Natural killer cell (primary cell): ENCODE measurements at regions not wholly inside any gene's neighbourhood (a gene's known extent, or its start where the extent isn't known, plus 50 kb on each side); places are given as distances from the start of the nearest gene placed in this dataset.

Experiments
- ATAC-seq, 3 donors: fragments of 150-1000 bp in 2 of 3; fragments of 200-7000 bp in 1 of 3; cut with Tn5 transposase; 1 replicate in 1 of 3; 2 replicates in 2 of 3; pipeline ENCODE4 v1.10.0; 2021; ENCODE audit warnings: mild to moderate bottlenecking in 2 of 3, moderate library complexity in 2 of 3
- DNase-seq, 2 donors: peaks; one replicate each; pipeline versions ENCODE4 v3.0.0 to v3.0.0-alpha.2; 2013 to 2021; ENCODE audit warnings: mixed read lengths in 1 of 2
- H3K27ac ChIP-seq: one replicate; pipeline ENCODE4 v1.5.1; 2013; ENCODE audit warnings: mild to moderate bottlenecking, low read length
- H3K27me3 ChIP-seq: one replicate; pipeline ENCODE4 v1.6.1; 2013; ENCODE audit warnings: low read length; ENCODE audit not compliant: control insufficient read depth, insufficient read depth
- H3K36me3 ChIP-seq: one replicate; pipeline ENCODE4 v1.6.1; 2013; ENCODE audit warnings: low read length; ENCODE audit not compliant: control insufficient read depth, insufficient read depth
- H3K4me1 ChIP-seq: one replicate; pipeline ENCODE4 v1.6.1; 2013; ENCODE audit warnings: low read length; ENCODE audit not compliant: control insufficient read depth, insufficient read depth
- H3K4me3 ChIP-seq: one replicate; pipeline ENCODE4 v1.5.1; 2013; ENCODE audit warnings: low read length
- H3K9me3 ChIP-seq: one replicate; pipeline ENCODE4 v1.6.1; 2013; ENCODE audit warnings: low read length; ENCODE audit not compliant: control insufficient read depth, insufficient read depth
- H3K27ac Mint-ChIP-seq, 2 donors: one replicate each; pipeline ENCODE4 v1.8.0; 2022; ENCODE audit warnings: mild to moderate bottlenecking in 2 of 2, mixed read lengths in 2 of 2, moderate library complexity in 1 of 2
- H3K27me3 Mint-ChIP-seq, 2 donors: one replicate each; pipeline ENCODE4 v1.8.0; 2022; ENCODE audit warnings: low read depth in 2 of 2, mixed read lengths in 2 of 2
- H3K36me3 Mint-ChIP-seq: one replicate; pipeline ENCODE4 v1.8.0; 2022; ENCODE audit warnings: mixed read lengths
- H3K4me1 Mint-ChIP-seq, 2 donors: one replicate each; pipeline ENCODE4 v1.8.0; 2022; ENCODE audit warnings: mixed read lengths in 2 of 2
- H3K4me3 Mint-ChIP-seq: one replicate; pipeline ENCODE4 v1.8.0; 2022; ENCODE audit warnings: mild to moderate bottlenecking, moderate library complexity, mixed read lengths
- H3K9me3 Mint-ChIP-seq, 2 donors: one replicate each; pipeline ENCODE4 v1.8.0; 2022; ENCODE audit warnings: mixed read lengths in 2 of 2
- CTCF ChIP-seq: fragments of 200-600 bp; IDR thresholded peaks from one replicate; pipeline ENCODE4 v1.8.0; 2022; ENCODE audit warnings: antibody characterized with exemption
- WGBS: methylation state at CpG from one replicate; pipeline ENCODE4 v1.1.7; 2013; ENCODE audit warnings: missing lambda C conversion rate; ENCODE audit not compliant: insufficient coverage; 5-methylcytosine and 5-hydroxymethylcytosine counted together
- intact Hi-C: fragments of 100-400 bp; cut with micrococcal nuclease; formaldehyde crosslinking; loops from one replicate; pipeline ENCODE4 v1.14.2; 2022

GRCh38 chr5:18213666-18214065 lies 579.4 kb downstream of the TAF11L14 start:
- intact Hi-C loops = no loop called here
- ATAC-seq (no peak), DNase-seq (no peak)

GRCh38 chr5:18216016-18216415 lies 581.8 kb downstream of the TAF11L14 start:
- Mint-ChIP-seq H3K4me3 (no peak overlapping the region), H3K27me3 (no peaks in the 10 kb centered on the region), H3K9me3 (peaks cover 15 to 31% of the 10 kb centered on the region in 2 donors), H3K4me1 (no peaks in the 10 kb centered on the region), H3K27ac (no peak overlapping the region), H3K36me3 (peaks cover 14% of the 10 kb centered on the region)
- H3K27ac ChIP-seq = no peak overlapping the region
- 33% methylated on average over 1 of the region's 1 CpG for whole genome bisulfite sequencing
- no peaks in the 10 kb centered on the region for H3K27me3 ChIP-seq
- H3K4me1 ChIP-seq = no peaks in the 10 kb centered on the region
- intact Hi-C loops = no loop called here
- DNase-seq (no peak), ATAC-seq (no peak)
- H3K9me3 ChIP-seq = peaks cover 4% of the 10 kb centered on the region
- no peak overlapping the region for H3K4me3 ChIP-seq
- no peaks in the 10 kb centered on the region for H3K36me3 ChIP-seq
- TF ChIP-seq CTCF = no peak

More at GRCh38 chr5:18213666-18214065, 579.4 kb downstream of the TAF11L14 start:
- Histone ChIP-seq H3K4me3 (no peak overlapping the region), H3K27me3 (no peaks in the 10 kb centered on the region), H3K36me3 (no peaks in the 10 kb centered on the region), H3K27ac (no peak overlapping the region), H3K4me1 (no peaks in the 10 kb centered on the region), H3K9me3 (peaks cover 4% of the 10 kb centered on the region)
- 90% methylated on average over 4 of the region's 4 CpGs for WGBS
- H3K36me3 Mint-ChIP-seq = peaks cover 13% of the 10 kb centered on the region
- peaks cover 6 to 29% of the 10 kb centered on the region in 2 donors for H3K9me3 Mint-ChIP-seq
- H3K27me3 Mint-ChIP-seq = no peaks in the 10 kb centered on the region
- no peak for TF ChIP-seq CTCF
- H3K27ac Mint-ChIP-seq = no peak overlapping the region
- no peak overlapping the region for H3K4me3 Mint-ChIP-seq
- H3K4me1 Mint-ChIP-seq = no peaks in the 10 kb centered on the region

- Mint-ChIP-seq H3K27ac (no peak overlapping the region), H3K4me1 (no peaks in the 10 kb centered on the region), H3K4me3 (no peak overlapping the region), H3K27me3 (no peaks in the 10 kb centered on the region), H3K36me3 (peaks cover 14% of the 10 kb centered on the region), H3K9me3 (peaks cover 15 to 29% of the 10 kb centered on the region in 2 donors)
- no peak for ATAC-seq
- peaks cover 4% of the 10 kb centered on the region for H3K9me3 ChIP-seq
- no peak overlapping the region for H3K4me3 ChIP-seq
- 52% methylated on average over 3 of the region's 3 CpGs for WGBS
- intact Hi-C loops = no loop called here
- no peak overlapping the region for H3K27ac ChIP-seq
- H3K27me3 ChIP-seq = no peaks in the 10 kb centered on the region
- H3K4me1 ChIP-seq = no peaks in the 10 kb centered on the region
- DNase-seq = no peak
- no peaks in the 10 kb centered on the region for H3K36me3 ChIP-seq
- no peak for TF ChIP-seq CTCF
These were observed 582.5 kb downstream of the TAF11L14 start for GRCh38 chr5:18216729-18217128.

- WGBS = no CpG with 5 or more reads among the region's 1 CpG
These were observed 585.0 kb downstream of the TAF11L14 start for GRCh38 chr5:18219241-18219640.

More at GRCh38 chr5:18219241-18219640, 585.0 kb downstream of the TAF11L14 start:
- ATAC-seq = no peak
- H3K4me3 Mint-ChIP-seq = no peak overlapping the region
- TF ChIP-seq CTCF = no peak
- no peaks in the 10 kb centered on the region for H3K27me3 Mint-ChIP-seq
- H3K36me3 Mint-ChIP-seq = peaks cover 14% of the 10 kb centered on the region
- intact Hi-C loops = no loop called here
- Histone ChIP-seq H3K4me3 (no peak overlapping the region), H3K9me3 (no peaks in the 10 kb centered on the region), H3K27ac (no peak overlapping the region), H3K27me3 (no peaks in the 10 kb centered on the region), H3K36me3 (no peaks in the 10 kb centered on the region), H3K4me1 (no peaks in the 10 kb centered on the region)
- no peaks in the 10 kb centered on the region for H3K4me1 Mint-ChIP-seq
- no peak for DNase-seq
- no peak overlapping the region for H3K27ac Mint-ChIP-seq
- peaks cover 18 to 29% of the 10 kb centered on the region in 2 donors for H3K9me3 Mint-ChIP-seq
